ENCODE measurements at regions not wholly inside any gene's neighbourhood (a gene's known extent, or its start where the extent isn't known, plus 50 kb on each side); places are given as distances from the start of the nearest gene placed in this dataset.

GRCh38 chr1:175814885-175815284 is 71.5 kb upstream of the TNR start:
- WGBS (ENCODE audit: extremely low coverage, insufficient read length, low lambda C conversion rate) = no CpG with 5 or more reads among the region's 3 CpGs
- Histone ChIP-seq H4K91ac (ENCODE audit: insufficient read length, low read depth, low read length) (no peak overlapping the region), H3K18ac (ENCODE audit: insufficient read length, low read depth, low read length) (no peak overlapping the region), H3K27ac (ENCODE audit: insufficient read length, low read depth, low read length) (no peak overlapping the region), H2AFZ (ENCODE audit: low read length) (no peak overlapping the region), H2BK15ac (ENCODE audit: low read depth, low read length) (no peak overlapping the region), H4K8ac (replicated peaks; ENCODE audit: insufficient read length, low read depth, low read length) (no peak overlapping the region), H3K14ac (ENCODE audit: insufficient read depth, low read length) (no peak overlapping the region), H4K5ac (ENCODE audit: insufficient read length, low read depth, low read length) (no peak overlapping the region), H3K9me3 (ENCODE audit: control insufficient read depth, low read depth, low read length) (no peaks in the 10 kb centered on the region), H3K4ac (ENCODE audit: low read depth, low read length) (no peak overlapping the region), H3K9ac (ENCODE audit: extremely low read depth, insufficient read length, low read length) (no peak overlapping the region), H2BK5ac (ENCODE audit: insufficient read length, low read length) (no peak overlapping the region), H3K27me3 (ENCODE audit: insufficient read depth, low read length) (no peaks in the 10 kb centered on the region), H4K20me1 (ENCODE audit: control insufficient read depth, insufficient read depth, insufficient read length) (no peaks in the 10 kb centered on the region), H2BK120ac (ENCODE audit: low read depth, low read length, poor library complexity, severe bottlenecking) (no peak overlapping the region), H3K56ac (ENCODE audit: insufficient read length, low read depth, low read length) (no peak overlapping the region), H2AK5ac (ENCODE audit: insufficient read length, low read length) (no peak overlapping the region), H3T11ph (ENCODE audit: low read length) (no peak overlapping the region), H3K23ac (ENCODE audit: insufficient read length, low read depth, low read length) (no peak overlapping the region), H2BK20ac (ENCODE audit: low read depth, low read length, poor library complexity, severe bottlenecking) (no peak overlapping the region), H3K4me2 (ENCODE audit: insufficient read depth, insufficient read length, low read length) (no peak overlapping the region), H2BK12ac (ENCODE audit: insufficient read length, low read depth, low read length) (no peak overlapping the region), H3K79me2 (ENCODE audit: insufficient read depth, low read length) (no peaks in the 10 kb centered on the region), H3K4me1 (ENCODE audit: insufficient read depth, low read length) (no peaks in the 10 kb centered on the region), H3K79me1 (ENCODE audit: insufficient read depth, low read depth, low read length, poor library complexity, severe bottlenecking) (no peaks in the 10 kb centered on the region), H3K23me2 (ENCODE audit: insufficient read length, low read depth, low read length, poor library complexity, severe bottlenecking) (no peaks in the 10 kb centered on the region)
- DNase-seq = no peak
- H3K4me1 Mint-ChIP-seq = peaks cover 14% of the 10 kb centered on the region in 2 experiments
- peaks cover 8% of the 10 kb centered on the region for H3K27me3 Mint-ChIP-seq (ENCODE audit: low read depth)
- no peak for TF ChIP-seq CTCF (conservative IDR thresholded peaks at IDR 0.05)
- no peak overlapping the region for H3K27ac Mint-ChIP-seq
- peaks cover 3 to 15% of the 10 kb centered on the region in 2 experiments; a peak in 3 of 5 replicates for H3K9me3 Mint-ChIP-seq
- peaks cover 0 to 12% (median 0%) of the 10 kb centered on the region in 3 experiments; a peak in 4 of 7 replicates for H3K36me3 Mint-ChIP-seq (ENCODE audit: insufficient read depth in 1 of 3, low read depth in 3 of 3)
- no peak overlapping the region for H3K4me3 Mint-ChIP-seq

All from H9 (cell line).